GM19238 (cell line): ENCODE measurements at regions not wholly inside any gene's neighbourhood (a gene's known extent, or its start where the extent isn't known, plus 50 kb on each side); places are given as distances from the start of the nearest gene placed in this dataset.

Experiments
- DNase-seq: peaks from one replicate; pipeline ENCODE4 v3.0.0; 2011; ENCODE audit warnings: low spot score; ENCODE audit not compliant: insufficient read length

GRCh38 chr13:30004204-30004603, 153.8 kb upstream of the UBL3 start:
- DNase-seq: no peak

DNA sequence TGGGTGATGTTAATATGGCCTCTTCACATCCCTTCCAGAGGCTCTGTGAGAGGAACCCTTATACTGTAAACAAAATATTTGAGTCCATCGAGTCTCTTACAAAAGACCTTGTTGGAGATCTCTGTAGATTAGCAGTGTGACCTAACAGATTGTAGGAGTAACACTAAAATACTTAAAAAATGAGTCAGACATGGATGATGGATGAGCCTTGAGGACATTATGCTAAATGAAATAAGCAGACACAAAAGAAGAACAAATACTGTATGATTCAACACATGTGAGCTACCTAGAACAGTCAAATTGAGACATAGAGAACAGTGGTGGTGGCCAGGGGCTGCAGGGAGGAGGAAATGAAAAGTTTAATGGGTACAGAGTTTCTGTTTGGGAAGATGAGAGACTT, 152.2 kb upstream of the UBL3 start:
- DNase-seq: no peak

GRCh38 chr13:30000370-30000765, 150.0 kb upstream of the UBL3 start:
- no peak for DNase-seq

- no peak for DNase-seq
These were observed 149.3 kb upstream of the UBL3 start for GRCh38 chr13:29999492-30000369.

DNA sequence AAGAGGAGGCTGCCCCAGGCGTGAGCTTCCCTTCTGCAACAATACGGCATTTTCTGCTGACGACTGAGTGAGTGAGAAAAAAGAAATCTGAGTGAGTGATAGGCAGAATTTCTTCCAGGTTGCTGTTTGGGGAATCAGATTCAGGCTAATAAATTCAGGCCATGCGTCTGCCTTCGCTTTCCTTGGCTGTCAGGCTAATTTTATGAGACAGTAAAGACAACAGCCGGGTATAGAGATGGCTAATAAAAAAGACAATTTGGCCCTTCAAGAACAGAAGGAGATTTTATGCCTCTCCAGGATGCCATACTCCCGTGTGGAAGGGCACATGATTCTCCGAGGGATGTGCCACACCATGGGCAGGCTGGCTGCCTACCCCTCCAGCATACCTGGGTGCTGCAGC, 145.9 kb upstream of the UBL3 start:
- DNase-seq: no peak

GRCh38 chr13:29994911-29995595, 144.6 kb upstream of the UBL3 start:
- no peak for DNase-seq

- DNase-seq: no peak
These were observed 143.5 kb upstream of the UBL3 start for GRCh38 chr13:29993716-29994488.

GRCh38 chr13:29993196-29993595, 142.8 kb upstream of the UBL3 start:
- DNase-seq: no peak

DNA sequence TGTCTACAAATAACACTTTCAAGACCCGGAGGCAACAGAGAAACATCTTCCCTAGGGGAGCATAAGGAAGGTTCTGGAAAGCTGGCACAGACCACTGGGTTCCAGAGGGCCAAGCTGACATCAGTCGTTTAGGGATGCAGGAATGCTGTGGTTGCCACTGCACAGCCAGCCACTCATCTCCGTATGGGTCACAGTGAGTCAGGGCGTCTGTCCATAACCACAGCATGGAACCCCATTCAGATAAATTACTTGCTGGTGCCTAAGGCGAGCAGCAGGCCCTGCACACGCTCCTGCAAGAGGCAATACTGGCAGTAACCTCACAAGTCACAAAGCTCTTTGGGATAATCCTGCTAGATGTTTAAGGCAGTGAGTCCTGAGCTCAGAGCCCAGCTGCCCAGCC, 140.9 kb upstream of the UBL3 start:
- no peak for DNase-seq

DNA sequence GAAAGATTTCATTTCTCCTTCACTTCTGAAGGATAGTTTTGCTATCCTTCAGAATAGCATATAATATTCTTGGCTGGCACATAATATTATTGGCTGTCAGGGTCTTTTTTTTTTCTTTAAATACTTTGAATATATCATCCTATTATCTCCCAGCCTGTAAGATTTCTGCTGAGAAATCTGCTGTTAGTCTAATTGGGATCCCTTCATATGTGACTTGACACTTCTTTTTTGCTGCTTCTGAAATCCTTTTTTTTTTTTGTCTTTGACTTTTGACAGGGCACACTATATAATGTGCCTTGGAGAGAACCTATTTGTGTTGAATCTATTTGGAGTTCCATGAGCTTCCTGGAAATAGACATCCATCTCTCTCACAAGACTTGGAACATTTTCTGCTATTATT, 136.9 kb upstream of the UBL3 start:
- DNase-seq: no peak

GRCh38 chr13:29980339-29980738, 129.9 kb upstream of the UBL3 start:
- DNase-seq: no peak

DNA sequence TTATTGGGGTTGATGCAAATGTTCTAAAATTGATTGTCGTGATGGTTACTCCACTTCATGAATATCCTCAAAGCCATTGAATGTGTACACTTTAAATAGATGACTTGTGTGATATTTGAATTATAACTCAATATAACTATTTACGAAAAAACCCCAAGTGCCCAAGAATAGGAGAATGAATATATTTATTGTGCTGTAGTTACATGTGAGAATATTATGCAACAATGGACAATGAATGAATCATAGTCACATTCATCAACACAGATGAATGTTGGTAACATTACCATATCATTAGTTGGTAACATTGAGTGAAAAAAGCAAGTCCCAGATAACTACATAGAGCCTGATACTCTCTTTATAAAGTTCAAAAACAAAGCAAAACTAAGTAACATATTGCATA, 127.8 kb upstream of the UBL3 start:
- DNase-seq: no peak

DNA sequence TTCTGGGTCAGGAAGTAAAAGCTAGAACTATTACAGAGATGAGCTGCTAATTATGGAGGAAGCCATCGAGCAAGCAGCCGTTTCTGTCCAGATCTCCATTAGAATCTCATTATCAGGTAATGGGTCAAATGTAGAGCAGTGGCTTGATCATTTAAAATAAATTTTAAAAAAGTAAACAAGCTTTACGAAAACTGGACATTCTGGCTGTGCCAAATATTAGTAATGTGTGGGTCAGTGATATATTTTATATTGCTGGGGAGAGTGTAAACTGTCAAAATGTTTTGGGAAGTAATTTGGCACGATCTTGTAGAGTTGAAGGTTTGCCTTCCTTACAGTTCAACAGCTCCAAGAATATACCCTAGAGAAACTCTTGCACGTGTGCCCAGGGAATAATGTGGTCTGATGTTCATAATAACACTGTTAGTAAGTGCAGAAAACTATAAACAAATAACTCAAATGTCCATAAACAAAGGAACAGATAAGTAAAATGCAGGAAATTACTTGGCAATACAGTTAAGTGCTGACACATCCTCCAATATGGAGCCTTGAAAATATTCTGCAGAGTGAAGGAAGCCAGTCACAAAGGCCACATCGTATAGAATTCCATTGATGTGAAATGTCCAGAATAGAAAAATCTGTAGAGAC, 127.2 kb upstream of the UBL3 start:
- no peak for DNase-seq

- no peak for DNase-seq
These were observed 126.1 kb upstream of the UBL3 start for GRCh38 chr13:29976535-29976934.

GRCh38 chr13:29975283-29975682, 124.9 kb upstream of the UBL3 start:
- no peak for DNase-seq

GRCh38 chr13:29969286-29969685, 118.9 kb upstream of the UBL3 start:
- no peak for DNase-seq

GRCh38 chr13:29964181-29964845, 113.9 kb upstream of the UBL3 start:
- DNase-seq: no peak

DNA sequence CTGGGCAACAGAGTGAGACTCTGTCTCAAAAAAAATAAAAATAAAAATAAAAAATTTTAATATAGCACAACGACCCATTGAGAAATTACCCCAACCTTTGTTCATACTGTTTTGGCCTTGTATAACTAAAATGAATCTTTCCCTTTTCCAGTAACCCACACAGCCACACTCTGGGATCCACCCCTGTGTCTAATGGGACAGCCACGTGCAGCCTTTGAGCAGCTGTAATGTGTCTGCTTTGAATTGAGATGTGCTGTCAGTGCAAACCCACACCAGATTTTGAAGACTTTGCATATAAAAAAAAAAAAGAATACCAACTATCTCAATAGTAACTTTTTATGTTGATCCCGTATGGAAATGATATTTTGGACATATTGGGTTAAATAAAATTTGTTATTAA, 112.7 kb upstream of the UBL3 start:
- no peak for DNase-seq

- DNase-seq: no peak
These were observed 110.7 kb upstream of the UBL3 start for GRCh38 chr13:29961036-29961670.

GRCh38 chr13:29959603-29960002, 109.2 kb upstream of the UBL3 start:
- DNase-seq: no peak

DNA sequence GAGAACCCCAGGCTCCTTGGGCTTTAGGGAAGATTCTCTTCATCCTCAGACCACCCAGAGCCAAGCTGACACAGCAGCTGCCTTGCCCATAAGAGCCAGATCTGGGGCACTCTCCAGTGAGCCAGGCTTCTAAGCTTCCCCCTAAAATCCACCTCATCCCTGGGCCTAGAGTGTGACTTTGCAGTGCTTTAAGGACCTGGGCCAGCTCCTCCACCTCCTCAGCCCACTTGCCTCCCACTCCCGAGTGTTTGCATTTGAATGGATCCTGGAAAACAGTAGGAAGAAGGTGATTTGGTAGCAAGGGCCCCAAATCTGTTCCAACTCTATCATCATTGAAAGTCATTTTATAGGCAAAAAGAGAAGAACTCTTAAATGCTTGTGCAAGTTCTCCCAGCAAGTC, 108.7 kb upstream of the UBL3 start:
- no peak for DNase-seq
